Ishikawa (cell line): ENCODE measurements at regions not wholly inside any gene's neighbourhood (a gene's known extent, or its start where the extent isn't known, plus 50 kb on each side); places are given as distances from the start of the nearest gene placed in this dataset.

Source experiments
- CEBPB ChIP-seq: IDR thresholded peaks from 2 replicates; pipeline ENCODE4 v1.6.1; 2012
- CREB1 ChIP-seq: IDR thresholded peaks from 2 replicates; pipeline ENCODE4 v1.6.1; 2012; ENCODE audit warnings: low read depth
- EGR1 ChIP-seq: IDR thresholded peaks from 2 replicates; pipeline ENCODE4 v1.6.1; 2012
- EP300 ChIP-seq: IDR thresholded peaks from 2 replicates; pipeline ENCODE4 v1.6.1; 2012; ENCODE audit warnings: borderline replicate concordance
- FOXM1 ChIP-seq: IDR thresholded peaks from 2 replicates; pipeline ENCODE4 v1.6.1; 2012; ENCODE audit warnings: low read depth, borderline replicate concordance
- MAX ChIP-seq: IDR thresholded peaks from 2 replicates; pipeline ENCODE4 v1.6.1; 2012
- NFIC ChIP-seq: IDR thresholded peaks from 2 replicates; pipeline ENCODE4 v1.6.1; 2012
- RAD21 ChIP-seq: IDR thresholded peaks from 2 replicates; pipeline ENCODE4 v1.6.1; 2012; ENCODE audit warnings: low read depth
- TAF1 ChIP-seq: IDR thresholded peaks from 2 replicates; pipeline ENCODE4 v1.6.1; 2012; ENCODE audit warnings: low read depth, mild to moderate bottlenecking
- TCF12 ChIP-seq: IDR thresholded peaks from 2 replicates; pipeline ENCODE4 v1.6.1; 2012; ENCODE audit warnings: low read depth
- TEAD4 ChIP-seq: IDR thresholded peaks from 2 replicates; pipeline ENCODE4 v1.6.1; 2012
- USF1 ChIP-seq: IDR thresholded peaks from 2 replicates; pipeline ENCODE4 v1.6.1; 2012
- YY1 ChIP-seq: IDR thresholded peaks from 2 replicates; pipeline ENCODE4 v1.6.1; 2012; ENCODE audit warnings: low read depth
- ZBTB7A ChIP-seq: IDR thresholded peaks from 2 replicates; pipeline ENCODE4 v1.6.1; 2012; ENCODE audit warnings: low read depth
- TF ChIP-seq, protein P1 (sequence below): IDR thresholded peaks from 2 replicates; pipeline ENCODE4 v1.6.1; 2012; ENCODE audit warnings: low read depth, mild to moderate bottlenecking

- TF ChIP-seq NFIC (no peak), RAD21 (no peak), EGR1 (no peak), MAX (no peak), TEAD4 (no peak), CREB1 (no peak), ZBTB7A (no peak), CEBPB (no peak), TAF1 (no peak), FOXM1 (no peak), YY1 (no peak), EP300 (no peak), USF1 (no peak), TCF12 (no peak)
- TF ChIP-seq, protein P1, sequence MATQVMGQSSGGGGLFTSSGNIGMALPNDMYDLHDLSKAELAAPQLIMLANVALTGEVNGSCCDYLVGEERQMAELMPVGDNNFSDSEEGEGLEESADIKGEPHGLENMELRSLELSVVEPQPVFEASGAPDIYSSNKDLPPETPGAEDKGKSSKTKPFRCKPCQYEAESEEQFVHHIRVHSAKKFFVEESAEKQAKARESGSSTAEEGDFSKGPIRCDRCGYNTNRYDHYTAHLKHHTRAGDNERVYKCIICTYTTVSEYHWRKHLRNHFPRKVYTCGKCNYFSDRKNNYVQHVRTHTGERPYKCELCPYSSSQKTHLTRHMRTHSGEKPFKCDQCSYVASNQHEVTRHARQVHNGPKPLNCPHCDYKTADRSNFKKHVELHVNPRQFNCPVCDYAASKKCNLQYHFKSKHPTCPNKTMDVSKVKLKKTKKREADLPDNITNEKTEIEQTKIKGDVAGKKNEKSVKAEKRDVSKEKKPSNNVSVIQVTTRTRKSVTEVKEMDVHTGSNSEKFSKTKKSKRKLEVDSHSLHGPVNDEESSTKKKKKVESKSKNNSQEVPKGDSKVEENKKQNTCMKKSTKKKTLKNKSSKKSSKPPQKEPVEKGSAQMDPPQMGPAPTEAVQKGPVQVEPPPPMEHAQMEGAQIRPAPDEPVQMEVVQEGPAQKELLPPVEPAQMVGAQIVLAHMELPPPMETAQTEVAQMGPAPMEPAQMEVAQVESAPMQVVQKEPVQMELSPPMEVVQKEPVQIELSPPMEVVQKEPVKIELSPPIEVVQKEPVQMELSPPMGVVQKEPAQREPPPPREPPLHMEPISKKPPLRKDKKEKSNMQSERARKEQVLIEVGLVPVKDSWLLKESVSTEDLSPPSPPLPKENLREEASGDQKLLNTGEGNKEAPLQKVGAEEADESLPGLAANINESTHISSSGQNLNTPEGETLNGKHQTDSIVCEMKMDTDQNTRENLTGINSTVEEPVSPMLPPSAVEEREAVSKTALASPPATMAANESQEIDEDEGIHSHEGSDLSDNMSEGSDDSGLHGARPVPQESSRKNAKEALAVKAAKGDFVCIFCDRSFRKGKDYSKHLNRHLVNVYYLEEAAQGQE = no peak
Measured at GRCh38 chr1:239112101-239112935, 274.1 kb upstream of the CHRM3 start.

- no peak for TF ChIP-seq EGR1
Measured at GRCh38 chr1:239107676-239108075, 278.7 kb upstream of the CHRM3 start.

- TF ChIP-seq CREB1 (no peak), EP300 (no peak), TEAD4 (no peak), TAF1 (no peak), FOXM1 (no peak), ZBTB7A (no peak), EGR1 (no peak), MAX (no peak), CEBPB (no peak), USF1 (no peak), TCF12 (no peak), NFIC (no peak), RAD21 (no peak), YY1 (no peak)
- TF ChIP-seq, protein P1 = no peak
Measured at GRCh38 chr1:239098400-239099037, 287.8 kb upstream of the CHRM3 start.

DNA sequence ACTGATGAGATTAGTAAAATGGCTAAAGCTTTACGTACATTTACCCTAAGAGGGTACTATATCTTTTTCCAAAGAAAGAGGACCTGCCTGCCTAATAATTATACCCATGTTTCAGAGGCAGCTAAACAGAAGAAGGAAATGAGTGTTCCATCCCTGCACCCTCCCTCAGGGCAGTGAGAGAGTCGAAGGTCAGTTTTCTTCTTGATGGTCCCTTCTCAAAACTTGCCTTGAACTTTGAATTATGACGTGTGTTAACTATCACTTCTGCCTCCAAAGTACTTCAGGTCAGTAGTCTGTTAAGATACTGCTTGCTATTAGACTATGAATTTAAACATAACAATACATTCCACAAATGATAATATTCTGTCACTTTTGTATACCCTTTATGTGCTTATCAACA is 294.8 kb upstream of the CHRM3 start:
- TF ChIP-seq MAX (no peak), FOXM1 (no peak), USF1 (no peak), EGR1 (no peak), TCF12 (no peak), CREB1 (no peak), NFIC (no peak), RAD21 (no peak), YY1 (no peak), EP300 (no peak), CEBPB (no peak), TEAD4 (no peak), TAF1 (no peak)
- TF ChIP-seq, protein P1 = no peak
